Caco-2 (cell line): ENCODE measurements at regions not wholly inside any gene's neighbourhood (a gene's known extent, or its start where the extent isn't known, plus 50 kb on each side); places are given as distances from the start of the nearest gene placed in this dataset.

Source experiments
- BruUV-seq: library from RNA; stranded (reverse); fragments of 400-500 nt; replicated peaks from 2 replicates; lab custom pipeline; 2021; lab: Mats Ljungman, UMichigan
- CTCF ChIA-PET: fragments of 300-600 bp; sonication (Branson Sonifier 250); formaldehyde crosslinking; loops from one replicate; lab custom pipeline; 2022; ENCODE audit warnings: antibody characterized with exemption; lab: Charles Lee
- POLR2A ChIA-PET: fragments of 300-600 bp; sonication (Branson Sonifier 250); formaldehyde crosslinking; loops from one replicate; lab custom pipeline; 2022; ENCODE audit warnings: antibody characterized with exemption; lab: Charles Lee
- DNase-seq, 2 experiments: peaks; one replicate each; pipeline versions ENCODE4 v3.0.0 to v3.0.0-alpha.2; 2020 to 2022
- H3K27me3 ChIP-seq: replicated peaks from 2 replicates; pipeline ENCODE4 v1.6.0; 2011; ENCODE audit warnings: low read length; ENCODE audit not compliant: control insufficient read depth, insufficient read depth
- H3K36me3 ChIP-seq: 2 replicates; pipeline ENCODE4 v1.5.1; 2011; ENCODE audit warnings: low read length; ENCODE audit not compliant: control insufficient read depth, insufficient read depth
- H3K4me1 ChIP-seq: fragments of 250-450 bp; sonication (Bioruptor Pico); 2 replicates; pipeline ENCODE4 v1.5.1; 2020; ENCODE audit warnings: mild to moderate bottlenecking
- H3K4me3 ChIP-seq: 2 replicates; pipeline ENCODE4 v1.5.1; 2011; ENCODE audit warnings: low read depth, mild to moderate bottlenecking, control low read depth, low read length
- H3K9me3 ChIP-seq: fragments of 250-450 bp; sonication (Bioruptor Pico); 2 replicates; pipeline ENCODE4 v1.5.1; 2020; ENCODE audit warnings: mild to moderate bottlenecking, moderate library complexity
- H3K27ac Mint-ChIP-seq: one replicate; pipeline ENCODE4 v1.8.0; 2022; ENCODE audit warnings: mixed read lengths; ENCODE audit not compliant: unreplicated experiment
- H3K27me3 Mint-ChIP-seq: one replicate; pipeline ENCODE4 v1.8.0; 2022; ENCODE audit warnings: mixed read lengths; ENCODE audit not compliant: insufficient read depth, unreplicated experiment
- H3K36me3 Mint-ChIP-seq: one replicate; pipeline ENCODE4 v1.8.0; 2022; ENCODE audit warnings: mild to moderate bottlenecking, mixed read lengths; ENCODE audit not compliant: insufficient read depth, unreplicated experiment
- H3K4me1 Mint-ChIP-seq: one replicate; pipeline ENCODE4 v1.8.0; 2022; ENCODE audit warnings: low read depth, mixed read lengths; ENCODE audit not compliant: unreplicated experiment
- H3K4me3 Mint-ChIP-seq: one replicate; pipeline ENCODE4 v1.8.0; 2022; ENCODE audit warnings: mild to moderate bottlenecking, moderate library complexity, mixed read lengths; ENCODE audit not compliant: unreplicated experiment
- H3K9me3 Mint-ChIP-seq: one replicate; pipeline ENCODE4 v1.8.0; 2022; ENCODE audit warnings: mixed read lengths; ENCODE audit not compliant: unreplicated experiment
- intact Hi-C: fragments of 100-400 bp; cut with micrococcal nuclease; formaldehyde crosslinking; loops from one replicate; pipeline ENCODE4 v1.10.0; 2022; ENCODE audit not compliant: unreplicated experiment
- TF ChIP-seq, protein P1 (sequence below), 2 experiments: fragments of 200-600 bp in 1 of 2; IDR thresholded peaks; 1 replicate in 1 of 2; 2 replicates in 1 of 2; pipeline versions ENCODE4 v1.5.1 to v1.8.0; 2011 to 2022; ENCODE audit warnings: antibody characterized with exemption in 1 of 2, control low read depth in 1 of 2, inconsistent platforms in 1 of 2, low read depth in 1 of 2, low read length in 1 of 2, mild to moderate bottlenecking in 1 of 2, moderate library complexity in 1 of 2; ENCODE audit not compliant: insufficient read depth in 1 of 2, severe bottlenecking in 1 of 2, unreplicated experiment in 1 of 2

DNA sequence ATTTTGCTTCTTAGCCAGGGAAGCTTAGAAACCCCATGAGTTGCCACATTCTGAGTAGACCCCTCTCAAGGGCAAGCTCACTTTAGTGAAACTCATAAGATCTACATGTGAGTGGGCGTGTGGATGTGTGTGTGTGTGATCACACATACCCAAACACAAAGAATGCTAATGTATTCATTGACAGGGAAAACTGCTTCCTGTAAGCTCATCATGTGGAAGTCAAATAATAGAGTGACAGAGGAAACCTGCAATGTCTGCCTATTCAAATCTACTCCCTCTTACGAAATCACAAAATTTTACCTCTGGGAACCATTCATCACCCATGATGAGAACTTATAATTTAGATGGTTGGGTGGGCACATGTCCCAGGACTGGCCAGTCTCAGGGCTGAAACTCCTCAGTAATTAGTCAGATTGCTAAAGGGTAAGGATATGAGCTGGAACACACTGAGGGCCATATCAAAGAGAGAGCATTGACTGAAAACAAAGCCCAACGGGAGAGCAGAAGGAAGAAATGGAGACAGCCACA lies 94.5 kb upstream of the CCDC150 start:
- TF ChIP-seq, protein P1, sequence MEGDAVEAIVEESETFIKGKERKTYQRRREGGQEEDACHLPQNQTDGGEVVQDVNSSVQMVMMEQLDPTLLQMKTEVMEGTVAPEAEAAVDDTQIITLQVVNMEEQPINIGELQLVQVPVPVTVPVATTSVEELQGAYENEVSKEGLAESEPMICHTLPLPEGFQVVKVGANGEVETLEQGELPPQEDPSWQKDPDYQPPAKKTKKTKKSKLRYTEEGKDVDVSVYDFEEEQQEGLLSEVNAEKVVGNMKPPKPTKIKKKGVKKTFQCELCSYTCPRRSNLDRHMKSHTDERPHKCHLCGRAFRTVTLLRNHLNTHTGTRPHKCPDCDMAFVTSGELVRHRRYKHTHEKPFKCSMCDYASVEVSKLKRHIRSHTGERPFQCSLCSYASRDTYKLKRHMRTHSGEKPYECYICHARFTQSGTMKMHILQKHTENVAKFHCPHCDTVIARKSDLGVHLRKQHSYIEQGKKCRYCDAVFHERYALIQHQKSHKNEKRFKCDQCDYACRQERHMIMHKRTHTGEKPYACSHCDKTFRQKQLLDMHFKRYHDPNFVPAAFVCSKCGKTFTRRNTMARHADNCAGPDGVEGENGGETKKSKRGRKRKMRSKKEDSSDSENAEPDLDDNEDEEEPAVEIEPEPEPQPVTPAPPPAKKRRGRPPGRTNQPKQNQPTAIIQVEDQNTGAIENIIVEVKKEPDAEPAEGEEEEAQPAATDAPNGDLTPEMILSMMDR (IDR thresholded peaks at IDR 0.05; ENCODE audit: insufficient read depth in 1 of 2, low read depth in 1 of 2, low read length in 1 of 2, severe bottlenecking in 1 of 2, unreplicated experiment in 1 of 2): no peak
- BruUV-seq: no TSS peak
- H3K27me3 ChIP-seq: no peaks in the 10 kb centered on the region
- Mint-ChIP-seq H3K9me3 (no peaks in the 10 kb centered on the region), H3K36me3 (no peaks in the 10 kb centered on the region), H3K4me3 (no peak overlapping the region), H3K4me1 (no peaks in the 10 kb centered on the region), H3K27me3 (peaks cover 8% of the 10 kb centered on the region), H3K27ac (no peak overlapping the region)
- no peaks in the 10 kb centered on the region for H3K9me3 ChIP-seq
- no peaks in the 10 kb centered on the region for H3K4me1 ChIP-seq
- ChIA-PET CTCF (no interaction called here), POLR2A (no interaction called here)
- H3K36me3 ChIP-seq: no peaks in the 10 kb centered on the region
- intact Hi-C loops: no loop called here
- H3K4me3 ChIP-seq: no peak overlapping the region
- DNase-seq: no peak

DNA sequence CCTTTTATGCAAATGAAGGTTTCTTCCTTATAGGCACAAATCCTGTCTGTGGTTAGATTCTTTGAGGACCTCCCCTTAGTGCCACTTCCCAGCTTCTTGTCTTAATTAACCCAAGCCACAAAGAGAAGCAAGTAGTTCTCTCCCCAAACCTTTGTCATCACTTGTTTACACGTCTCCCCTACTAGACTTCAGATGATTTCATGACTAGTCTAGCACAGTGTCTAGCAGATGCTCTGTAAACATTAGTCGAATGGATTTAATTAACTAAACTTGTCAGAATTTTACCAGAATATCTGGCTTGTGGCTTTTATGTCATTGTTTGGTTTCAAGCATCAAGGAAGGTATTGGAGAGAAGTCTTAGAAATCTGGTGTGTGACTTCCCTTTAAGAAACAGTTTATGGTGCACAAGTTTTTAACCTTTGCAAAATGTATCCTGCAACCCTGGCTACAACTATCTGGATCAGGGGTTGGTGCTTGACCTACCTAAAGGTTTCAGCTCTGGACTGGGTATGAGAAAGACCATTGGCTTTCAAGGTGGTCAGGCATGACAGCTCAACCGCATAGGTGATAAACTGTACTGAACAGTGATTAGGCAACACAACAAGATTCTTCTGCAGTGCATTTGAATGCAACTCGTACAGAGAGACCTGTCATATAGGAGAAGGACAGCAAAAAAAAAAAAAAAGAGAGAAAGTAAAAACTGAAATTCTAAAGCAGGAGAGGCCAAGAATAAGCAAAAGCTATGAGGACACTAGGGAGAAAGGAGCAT lies 93.2 kb upstream of the CCDC150 start:
- intact Hi-C loops: no loop called here
- Mint-ChIP-seq H3K9me3 (no peaks in the 10 kb centered on the region), H3K4me3 (no peak overlapping the region), H3K4me1 (no peaks in the 10 kb centered on the region), H3K27me3 (peaks cover 8% of the 10 kb centered on the region), H3K27ac (no peak overlapping the region), H3K36me3 (no peaks in the 10 kb centered on the region)
- no TSS peak for BruUV-seq
- no peaks in the 10 kb centered on the region for H3K9me3 ChIP-seq
- ChIA-PET POLR2A (no interaction called here), CTCF (no interaction called here)
- no peaks in the 10 kb centered on the region for H3K36me3 ChIP-seq
- no peaks in the 10 kb centered on the region for H3K27me3 ChIP-seq
- H3K4me1 ChIP-seq: no peaks in the 10 kb centered on the region
- TF ChIP-seq, protein P1 (IDR thresholded peaks at IDR 0.05; ENCODE audit: insufficient read depth in 1 of 2, low read depth in 1 of 2, low read length in 1 of 2, severe bottlenecking in 1 of 2, unreplicated experiment in 1 of 2): no peak
- no peak overlapping the region for H3K4me3 ChIP-seq
- no peak for DNase-seq

DNA sequence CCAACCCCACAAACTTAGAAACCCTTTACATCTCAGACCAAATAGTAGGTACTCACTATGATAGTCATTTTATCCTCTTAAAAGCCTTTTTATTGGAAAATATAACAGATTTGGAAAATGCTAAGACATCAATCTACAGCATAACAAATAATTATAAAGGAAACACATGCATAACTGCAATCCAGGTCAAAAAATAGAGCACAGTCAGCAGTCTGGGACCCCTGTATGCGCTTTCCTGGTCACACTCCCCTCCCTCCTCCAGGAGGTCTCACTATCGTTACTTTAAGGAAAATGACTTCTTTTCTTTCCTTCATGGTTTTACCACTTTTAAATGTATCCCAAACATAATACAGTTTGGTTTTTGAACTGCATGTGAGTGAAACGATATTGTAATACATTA lies 90.5 kb upstream of the CCDC150 start:
- no peak overlapping the region for H3K27ac Mint-ChIP-seq
- BruUV-seq: no TSS peak
- POLR2A ChIA-PET: no interaction called here

More for the DNA sequence above, 90.5 kb upstream of the CCDC150 start:
- Mint-ChIP-seq H3K4me3 (no peak overlapping the region), H3K36me3 (no peaks in the 10 kb centered on the region), H3K4me1 (no peaks in the 10 kb centered on the region), H3K27me3 (peaks cover 8% of the 10 kb centered on the region), H3K9me3 (no peaks in the 10 kb centered on the region)
- TF ChIP-seq, protein P1 (IDR thresholded peaks at IDR 0.05; ENCODE audit: insufficient read depth in 1 of 2, low read depth in 1 of 2, low read length in 1 of 2, severe bottlenecking in 1 of 2, unreplicated experiment in 1 of 2): no peak
- H3K9me3 ChIP-seq: no peaks in the 10 kb centered on the region
- no peaks in the 10 kb centered on the region for H3K4me1 ChIP-seq
- CTCF ChIA-PET: no interaction called here
- no peaks in the 10 kb centered on the region for H3K27me3 ChIP-seq
- no peaks in the 10 kb centered on the region for H3K36me3 ChIP-seq
- H3K4me3 ChIP-seq: no peak overlapping the region
- no peak for DNase-seq
- intact Hi-C loops: no loop called here
